Endothelial cell (in vitro differentiated cells): ENCODE measurements at regions not wholly inside any gene's neighbourhood (a gene's known extent, or its start where the extent isn't known, plus 50 kb on each side); places are given as distances from the start of the nearest gene placed in this dataset.
"Not testable (repeated sequence)": the region's sequence is repeated elsewhere in the genome, so short reads cannot be mapped to it uniquely, and the experiment has no call there.

Experiments used
- DNase-seq: peaks from one replicate; pipeline ENCODE4 v3.0.0; 2021; ENCODE audit warnings: low spot score
- H3K27ac Mint-ChIP-seq: one replicate; pipeline ENCODE4 v1.8.0; 2021; ENCODE audit warnings: mixed read lengths, inconsistent platforms; ENCODE audit not compliant: unreplicated experiment
- H3K27me3 Mint-ChIP-seq: one replicate; pipeline ENCODE4 v1.8.0; 2021; ENCODE audit warnings: mild to moderate bottlenecking, moderate library complexity, mixed read lengths, inconsistent platforms; ENCODE audit not compliant: unreplicated experiment
- H3K36me3 Mint-ChIP-seq: one replicate; pipeline ENCODE4 v1.8.0; 2021; ENCODE audit warnings: mild to moderate bottlenecking, low read depth, mixed read lengths, inconsistent platforms; ENCODE audit not compliant: unreplicated experiment
- H3K4me1 Mint-ChIP-seq: one replicate; pipeline ENCODE4 v1.8.0; 2021; ENCODE audit warnings: mild to moderate bottlenecking, mixed read lengths, inconsistent platforms; ENCODE audit not compliant: unreplicated experiment
- H3K4me3 Mint-ChIP-seq: one replicate; pipeline ENCODE4 v1.8.0; 2021; ENCODE audit warnings: mild to moderate bottlenecking, mixed read lengths, inconsistent platforms; ENCODE audit not compliant: unreplicated experiment
- H3K9me3 Mint-ChIP-seq: one replicate; pipeline ENCODE4 v1.8.0; 2021; ENCODE audit warnings: mixed read lengths, inconsistent platforms; ENCODE audit not compliant: unreplicated experiment
- CTCF ChIP-seq: fragments of 200-600 bp; sonication (generic); IDR thresholded peaks from one replicate; pipeline ENCODE4 v1.5.0; 2021; ENCODE audit warnings: antibody characterized with exemption; ENCODE audit not compliant: unreplicated experiment

GRCh38 chr15:84360902-84361301 is 125.3 kb downstream of the GOLGA6L4 start:
- not testable (repeated sequence) for H3K9me3 Mint-ChIP-seq, H3K4me1 Mint-ChIP-seq

GRCh38 chr15:84384421-84384820 is 148.8 kb downstream of the GOLGA6L4 start:
- not testable (repeated sequence) for H3K4me1 Mint-ChIP-seq, H3K27me3 Mint-ChIP-seq, DNase-seq, H3K4me3 Mint-ChIP-seq, H3K27ac Mint-ChIP-seq, H3K9me3 Mint-ChIP-seq, H3K36me3 Mint-ChIP-seq

More at GRCh38 chr15:84360902-84361301, 125.3 kb downstream of the GOLGA6L4 start:
- H3K4me3 Mint-ChIP-seq, H3K36me3 Mint-ChIP-seq, H3K27me3 Mint-ChIP-seq, H3K27ac Mint-ChIP-seq, DNase-seq: not testable (repeated sequence)

GRCh38 chr15:84387086-84387485 is 151.5 kb downstream of the GOLGA6L4 start:
- peaks cover 26% of the 10 kb centered on the region for H3K4me1 Mint-ChIP-seq
- DNase-seq = no peak
- no peaks in the 10 kb centered on the region for H3K9me3 Mint-ChIP-seq
- H3K36me3 Mint-ChIP-seq = no peaks in the 10 kb centered on the region
- H3K27ac Mint-ChIP-seq = no peak overlapping the region
- H3K27me3 Mint-ChIP-seq = peaks cover 6% of the 10 kb centered on the region
- H3K4me3 Mint-ChIP-seq = no peak overlapping the region
- TF ChIP-seq CTCF = no peak

- DNase-seq, H3K36me3 Mint-ChIP-seq, H3K4me3 Mint-ChIP-seq, H3K9me3 Mint-ChIP-seq, H3K27ac Mint-ChIP-seq, H3K27me3 Mint-ChIP-seq: not testable (repeated sequence)
- peaks cover 26% of the 10 kb centered on the region for H3K4me1 Mint-ChIP-seq
These were observed 152.6 kb downstream of the GOLGA6L4 start for GRCh38 chr15:84388201-84388600.

GRCh38 chr15:84388638-84389037 is 153.1 kb downstream of the GOLGA6L4 start:
- not testable (repeated sequence) for H3K36me3 Mint-ChIP-seq, H3K4me3 Mint-ChIP-seq, DNase-seq, H3K9me3 Mint-ChIP-seq, H3K27me3 Mint-ChIP-seq
- Mint-ChIP-seq H3K27ac (peak overlapping the region; percentile 42), H3K4me1 (peaks cover 26% of the 10 kb centered on the region)

- H3K27me3 Mint-ChIP-seq = peaks cover 11% of the 10 kb centered on the region
- not testable (repeated sequence) for H3K9me3 Mint-ChIP-seq
These were observed 154.8 kb downstream of the GOLGA6L4 start for GRCh38 chr15:84390324-84390723.

GRCh38 chr15:84391191-84391590 is 155.6 kb downstream of the GOLGA6L4 start:
- H3K4me3 Mint-ChIP-seq = no peak overlapping the region
- H3K4me1 Mint-ChIP-seq = peaks cover 23% of the 10 kb centered on the region
- H3K9me3 Mint-ChIP-seq = no peaks in the 10 kb centered on the region
- H3K27ac Mint-ChIP-seq = no peak overlapping the region
- no peaks in the 10 kb centered on the region for H3K36me3 Mint-ChIP-seq
- peaks cover 13% of the 10 kb centered on the region for H3K27me3 Mint-ChIP-seq
- no peak for TF ChIP-seq CTCF
- DNase-seq = no peak

More at GRCh38 chr15:84390324-84390723, 154.8 kb downstream of the GOLGA6L4 start:
- not testable (repeated sequence) for H3K36me3 Mint-ChIP-seq, DNase-seq, H3K4me3 Mint-ChIP-seq
- H3K4me1 Mint-ChIP-seq = peaks cover 23% of the 10 kb centered on the region
- H3K27ac Mint-ChIP-seq = peak overlapping the region; percentile 25

- peaks cover 23% of the 10 kb centered on the region for H3K4me1 Mint-ChIP-seq
- DNase-seq, H3K36me3 Mint-ChIP-seq, H3K27ac Mint-ChIP-seq, H3K9me3 Mint-ChIP-seq, H3K4me3 Mint-ChIP-seq: not testable (repeated sequence)
- H3K27me3 Mint-ChIP-seq = peaks cover 13% of the 10 kb centered on the region
These were observed 156.4 kb downstream of the GOLGA6L4 start for GRCh38 chr15:84392020-84392419.

- DNase-seq, H3K4me3 Mint-ChIP-seq, H3K27ac Mint-ChIP-seq, H3K36me3 Mint-ChIP-seq, H3K9me3 Mint-ChIP-seq: not testable (repeated sequence)
- Mint-ChIP-seq H3K27me3 (peaks cover 19% of the 10 kb centered on the region), H3K4me1 (peaks cover 23% of the 10 kb centered on the region)
These were observed 157.9 kb downstream of the GOLGA6L4 start for GRCh38 chr15:84393386-84393936.

- Mint-ChIP-seq H3K4me1 (peaks cover 23% of the 10 kb centered on the region), H3K27me3 (peaks cover 21% of the 10 kb centered on the region)
- not testable (repeated sequence) for H3K27ac Mint-ChIP-seq, H3K4me3 Mint-ChIP-seq, DNase-seq, H3K9me3 Mint-ChIP-seq, H3K36me3 Mint-ChIP-seq
These were observed 158.4 kb downstream of the GOLGA6L4 start for GRCh38 chr15:84393966-84394365.

- not testable (repeated sequence) for H3K36me3 Mint-ChIP-seq, H3K4me3 Mint-ChIP-seq, DNase-seq, H3K9me3 Mint-ChIP-seq, H3K27ac Mint-ChIP-seq
- Mint-ChIP-seq H3K27me3 (peaks cover 24% of the 10 kb centered on the region), H3K4me1 (peaks cover 10% of the 10 kb centered on the region)
These were observed 159.8 kb downstream of the GOLGA6L4 start for GRCh38 chr15:84395384-84395783.
